ENCODE measurements at regions not wholly inside any gene's neighbourhood (a gene's known extent, or its start where the extent isn't known, plus 50 kb on each side); places are given as distances from the start of the nearest gene placed in this dataset.

DNA sequence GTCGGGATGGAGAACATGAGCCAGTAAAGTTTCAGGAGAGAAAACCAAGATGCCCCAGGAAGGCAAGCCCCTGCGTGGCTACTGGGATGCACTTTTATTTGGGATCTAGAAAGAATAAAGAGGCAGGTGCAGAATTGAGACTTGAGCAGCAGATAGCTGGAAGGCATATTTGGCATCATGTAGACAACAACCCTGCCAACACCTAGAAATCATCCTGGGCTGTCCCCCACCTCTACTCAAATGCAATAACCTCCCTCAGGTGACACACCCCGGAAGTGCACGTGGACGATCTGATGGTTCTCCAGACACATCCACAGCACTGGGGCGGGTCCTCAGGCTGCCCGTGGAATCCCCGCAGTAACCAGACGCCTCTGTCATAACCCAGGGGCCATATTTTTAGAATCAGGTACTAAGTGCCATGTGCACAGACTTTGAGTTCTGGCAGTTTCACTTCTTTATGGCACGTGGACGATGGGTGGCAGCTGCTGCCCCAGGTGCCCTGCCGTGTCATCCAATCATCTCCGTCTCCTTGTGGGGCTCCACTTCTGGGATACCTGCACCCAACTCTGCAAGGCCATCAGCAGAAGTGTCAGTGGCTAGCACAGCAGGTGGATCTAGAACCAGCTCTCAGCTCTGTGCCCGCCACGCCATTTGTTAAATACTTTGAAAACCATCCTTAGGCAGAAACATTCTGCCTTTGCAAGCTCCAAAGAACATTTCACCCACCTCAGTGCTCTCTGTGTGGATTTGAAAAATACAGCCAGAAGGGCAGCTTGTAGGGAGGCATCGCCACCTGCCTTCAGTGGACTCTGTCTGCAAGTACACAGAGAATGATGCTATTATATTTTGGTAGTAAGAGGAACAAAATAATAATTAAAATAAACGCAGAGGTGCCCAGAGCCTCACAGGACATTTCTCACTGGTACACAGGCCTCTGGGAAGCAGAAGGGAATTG, 771.7 kb upstream of the TMEM132C start:
- no peaks in the 10 kb centered on the region for H3K4me1 ChIP-seq
- DNase-seq (ENCODE audit: extremely low spot score) = no peak
- intact Hi-C loops (cut with DNase I) = no loop called here
- no peaks in the 10 kb centered on the region for H3K27me3 ChIP-seq
- H3K27ac ChIP-seq (replicated peaks in 1 of 4) = no peak overlapping the region
- no peak for TF ChIP-seq CTCF (IDR thresholded peaks at IDR 0.05)
- TF ChIP-seq POLR2AphosphoS5 (IDR thresholded peaks at IDR 0.05) = no peak
- no peak for TF ChIP-seq POLR2A (IDR thresholded peaks at IDR 0.05; ENCODE audit: low read depth)
- TF ChIP-seq EP300 (IDR thresholded peaks at IDR 0.05) = no peak
- H3K36me3 ChIP-seq = no peaks in the 10 kb centered on the region
- no peak overlapping the region for H3K4me3 ChIP-seq
- H3K9me3 ChIP-seq = no peaks in the 10 kb centered on the region
- WGBS = 84% methylated on average over 16 of the region's 17 CpGs

- Histone ChIP-seq H3K4me3 (no peak overlapping the region), H3K36me3 (no peaks in the 10 kb centered on the region), H3K27ac (replicated peaks in 1 of 4) (no peak overlapping the region), H3K4me1 (no peaks in the 10 kb centered on the region), H3K27me3 (no peaks in the 10 kb centered on the region), H3K9me3 (no peaks in the 10 kb centered on the region)
- no peak for TF ChIP-seq POLR2AphosphoS5 (IDR thresholded peaks at IDR 0.05)
- no peak for TF ChIP-seq CTCF (IDR thresholded peaks at IDR 0.05)
- TF ChIP-seq EP300 (IDR thresholded peaks at IDR 0.05) = no peak
- TF ChIP-seq POLR2A (IDR thresholded peaks at IDR 0.05; ENCODE audit: low read depth) = no peak
- DNase-seq (ENCODE audit: extremely low spot score) = no peak
- intact Hi-C loops (cut with DNase I) = no loop called here
- 58% methylated on average over 6 of the region's 6 CpGs for WGBS
These were observed 770.7 kb upstream of the TMEM132C start for GRCh38 chr12:127496255-127496654.

DNA sequence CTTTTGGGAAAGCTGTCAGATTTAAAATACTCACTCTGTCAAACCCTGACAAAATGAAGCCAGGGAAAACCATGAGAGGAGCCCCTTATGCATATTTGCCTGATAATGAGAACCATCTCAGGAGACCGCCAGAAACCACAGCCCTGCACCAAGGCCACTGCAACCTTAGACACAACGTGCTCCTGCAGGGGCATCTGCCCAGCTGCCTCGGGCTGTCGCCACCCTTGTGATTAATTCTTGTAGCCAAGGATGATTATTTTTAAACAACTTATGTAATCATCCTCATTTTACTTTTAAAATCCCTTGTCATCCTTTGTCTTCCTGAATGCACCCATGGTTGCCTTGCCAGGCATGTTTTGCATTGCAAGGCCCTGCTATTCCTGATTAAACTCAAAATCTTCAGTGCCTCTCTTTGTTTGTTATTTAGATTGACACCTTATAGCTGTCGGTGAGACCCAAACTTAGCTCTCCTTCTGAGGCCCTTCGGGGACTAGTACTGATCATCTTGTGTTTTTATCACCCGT, 766.4 kb upstream of the TMEM132C start:
- intact Hi-C loops (cut with DNase I) = no loop called here
- DNase-seq (ENCODE audit: extremely low spot score) = no peak
- TF ChIP-seq EP300 (IDR thresholded peaks at IDR 0.05) (no peak), POLR2A (IDR thresholded peaks at IDR 0.05; ENCODE audit: low read depth) (no peak), CTCF (IDR thresholded peaks at IDR 0.05) (no peak), POLR2AphosphoS5 (IDR thresholded peaks at IDR 0.05) (no peak)
- H3K4me3 ChIP-seq = no peak overlapping the region
- H3K4me1 ChIP-seq = no peaks in the 10 kb centered on the region
- no peaks in the 10 kb centered on the region for H3K9me3 ChIP-seq
- no peak overlapping the region for H3K27ac ChIP-seq (replicated peaks in 1 of 4)
- no peaks in the 10 kb centered on the region for H3K36me3 ChIP-seq
- WGBS = 61% methylated on average over 7 of the region's 7 CpGs
- H3K27me3 ChIP-seq = no peaks in the 10 kb centered on the region

DNA sequence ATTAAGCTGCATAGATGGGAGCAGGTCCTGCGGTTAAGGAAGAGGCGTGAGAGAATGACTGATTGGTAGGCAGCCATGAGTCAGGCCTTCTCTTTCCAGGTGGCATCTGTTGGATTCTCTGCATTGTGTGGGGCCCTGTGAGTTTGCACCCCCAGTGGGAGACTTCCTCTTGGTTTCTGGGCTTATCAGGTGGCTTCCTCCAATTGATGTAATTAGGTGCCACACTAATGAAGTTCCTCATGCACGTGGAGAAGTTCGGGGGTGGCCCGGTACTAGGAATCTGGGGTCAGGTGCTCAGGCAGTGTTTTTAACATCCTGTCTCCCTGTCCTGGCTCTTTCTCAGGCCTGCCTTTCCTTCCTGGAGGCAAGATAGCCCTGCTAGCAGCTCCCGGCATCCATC, 765.1 kb upstream of the TMEM132C start:
- H3K4me1 ChIP-seq = no peaks in the 10 kb centered on the region
- DNase-seq (ENCODE audit: extremely low spot score) = no peak
- no peaks in the 10 kb centered on the region for H3K27me3 ChIP-seq
- H3K27ac ChIP-seq (replicated peaks in 1 of 4) = no peak overlapping the region
- H3K4me3 ChIP-seq = no peak overlapping the region
- no peaks in the 10 kb centered on the region for H3K9me3 ChIP-seq
- no peak for TF ChIP-seq CTCF (IDR thresholded peaks at IDR 0.05)
- TF ChIP-seq POLR2AphosphoS5 (IDR thresholded peaks at IDR 0.05) = no peak
- no peak for TF ChIP-seq POLR2A (IDR thresholded peaks at IDR 0.05; ENCODE audit: low read depth)
- no peak for TF ChIP-seq EP300 (IDR thresholded peaks at IDR 0.05)
- no peaks in the 10 kb centered on the region for H3K36me3 ChIP-seq
- 81% methylated on average over 4 of the region's 6 CpGs for WGBS
- intact Hi-C loops (cut with DNase I) = no loop called here
